AG09319 (cell line): ENCODE measurements at regions not wholly inside any gene's neighbourhood (a gene's known extent, or its start where the extent isn't known, plus 50 kb on each side); places are given as distances from the start of the nearest gene placed in this dataset.
A peak's percentile ranks its signal among the peaks of the same experiment; 100 is the strongest.

Experiments
- DNase-seq: peaks from one replicate; pipeline ENCODE4 v3.0.0-alpha.2; 2010; ENCODE audit warnings: low read depth; ENCODE audit errors: extremely low read depth
- CTCF ChIP-seq: IDR thresholded peaks from 2 replicates; pipeline ENCODE4 v1.5.1; 2011; ENCODE audit warnings: low read depth, mild to moderate bottlenecking, inconsistent platforms, low read length, moderate library complexity

GRCh38 chr6:151172751-151173150 lies 67.0 kb upstream of the AKAP12 start:
- no peak for DNase-seq

DNA sequence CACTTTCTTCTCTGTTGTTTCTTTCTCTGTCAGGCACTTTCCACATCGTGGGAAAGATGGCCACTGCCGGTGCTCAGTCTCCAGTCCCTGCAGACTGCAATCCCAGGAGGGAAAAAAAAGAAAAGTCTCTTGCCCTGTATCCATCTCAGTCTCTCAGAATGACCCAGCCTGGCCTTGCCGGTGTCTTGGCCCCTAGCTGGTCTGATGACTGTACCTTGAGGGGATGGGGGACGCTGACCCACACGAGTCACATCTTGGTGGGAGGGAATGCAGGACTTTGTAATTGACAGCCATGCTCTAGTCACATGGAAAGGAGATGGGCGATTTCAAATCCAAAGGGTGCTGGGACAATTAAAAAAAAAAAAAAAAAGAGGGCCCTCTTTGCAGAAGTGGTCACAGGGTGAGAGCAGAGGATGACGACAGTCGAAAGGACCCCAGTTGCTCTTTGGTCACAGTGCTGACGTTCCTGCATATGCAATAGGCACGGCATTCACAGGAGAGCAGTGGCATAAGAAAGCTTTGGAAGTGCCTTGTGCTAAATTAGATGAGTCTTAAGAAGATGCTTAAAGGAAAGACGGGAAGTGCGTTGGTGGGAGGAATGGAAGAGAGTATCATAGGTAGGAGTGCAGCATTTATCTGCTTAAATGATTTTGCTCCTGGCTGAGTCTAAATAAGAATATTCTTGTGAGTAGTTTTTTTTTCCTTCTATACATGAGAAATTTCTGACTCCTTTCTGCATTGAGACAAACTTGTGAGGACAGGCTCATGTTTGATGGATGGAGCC lies 63.9 kb upstream of the AKAP12 start:
- TF ChIP-seq CTCF, result no peak
- DNase-seq, result no peak

More at GRCh38 chr6:151172751-151173150, 67.0 kb upstream of the AKAP12 start:
- TF ChIP-seq CTCF, result no peak

DNA sequence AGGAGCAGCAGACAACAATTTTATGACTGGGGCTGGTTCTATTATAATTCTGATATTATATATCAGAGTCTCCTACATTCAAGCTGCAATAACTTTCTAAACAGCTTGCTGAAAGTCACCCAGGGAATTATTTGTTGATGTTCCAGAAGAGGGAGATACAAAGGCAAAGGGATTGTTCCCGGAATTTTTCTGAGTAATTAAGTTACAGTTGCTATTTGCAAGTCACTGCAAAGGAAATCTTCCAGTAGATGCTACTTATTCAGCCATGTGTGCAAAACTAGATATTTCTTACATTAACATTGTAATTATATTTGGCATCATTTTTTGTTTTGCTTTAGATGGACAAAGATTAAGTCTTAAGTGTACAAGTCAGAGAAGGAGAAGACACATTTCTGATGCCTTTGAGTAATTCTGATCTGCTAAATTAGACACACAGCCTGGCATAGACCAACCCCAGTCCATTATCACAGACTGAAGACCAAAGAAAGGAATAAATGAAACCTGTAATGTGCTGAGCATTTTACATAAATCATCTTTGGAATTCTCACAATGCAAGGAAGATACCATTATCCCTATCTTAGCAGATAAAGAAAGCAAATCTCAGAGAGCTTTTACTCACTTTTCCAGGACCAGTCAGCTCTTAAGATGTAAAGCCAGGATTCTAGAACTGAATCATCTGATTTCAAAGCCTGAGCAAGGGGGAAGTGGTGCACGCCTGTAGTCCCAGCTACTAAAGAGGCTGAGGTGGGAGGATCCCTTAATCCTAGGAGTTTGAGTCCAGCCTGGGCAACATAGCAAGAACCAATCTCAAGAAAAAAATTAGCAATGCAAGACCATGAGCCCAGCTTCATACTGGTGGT lies 62.6 kb upstream of the AKAP12 start:
- no peak; the same call in 1 of the 2 replicates for TF ChIP-seq CTCF
- DNase-seq, result no peak

DNA sequence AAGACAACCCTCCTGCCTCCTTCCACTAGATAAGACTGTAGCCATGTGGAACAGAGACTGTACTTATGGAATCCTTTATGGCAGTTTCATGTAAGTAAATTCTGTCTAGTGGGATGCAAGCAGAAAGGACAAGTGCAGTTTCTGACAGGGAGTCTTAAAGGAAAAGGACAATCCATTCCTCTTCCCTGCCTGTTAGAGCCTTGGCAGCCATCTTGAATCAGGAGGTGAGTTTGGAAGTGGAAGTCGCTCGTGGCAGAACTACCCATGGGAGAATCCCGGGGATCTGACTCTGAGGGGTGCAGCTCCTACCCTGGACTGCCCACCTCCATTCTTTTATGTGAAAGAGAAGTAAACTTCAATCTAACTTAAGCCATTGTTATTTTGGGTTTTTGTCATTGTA lies 61.4 kb upstream of the AKAP12 start:
- DNase-seq, result no peak
- TF ChIP-seq CTCF, result no peak

GRCh38 chr6:151179321-151179720 lies 60.4 kb upstream of the AKAP12 start:
- no peak for TF ChIP-seq CTCF
- peak; percentile 73 for DNase-seq

DNA sequence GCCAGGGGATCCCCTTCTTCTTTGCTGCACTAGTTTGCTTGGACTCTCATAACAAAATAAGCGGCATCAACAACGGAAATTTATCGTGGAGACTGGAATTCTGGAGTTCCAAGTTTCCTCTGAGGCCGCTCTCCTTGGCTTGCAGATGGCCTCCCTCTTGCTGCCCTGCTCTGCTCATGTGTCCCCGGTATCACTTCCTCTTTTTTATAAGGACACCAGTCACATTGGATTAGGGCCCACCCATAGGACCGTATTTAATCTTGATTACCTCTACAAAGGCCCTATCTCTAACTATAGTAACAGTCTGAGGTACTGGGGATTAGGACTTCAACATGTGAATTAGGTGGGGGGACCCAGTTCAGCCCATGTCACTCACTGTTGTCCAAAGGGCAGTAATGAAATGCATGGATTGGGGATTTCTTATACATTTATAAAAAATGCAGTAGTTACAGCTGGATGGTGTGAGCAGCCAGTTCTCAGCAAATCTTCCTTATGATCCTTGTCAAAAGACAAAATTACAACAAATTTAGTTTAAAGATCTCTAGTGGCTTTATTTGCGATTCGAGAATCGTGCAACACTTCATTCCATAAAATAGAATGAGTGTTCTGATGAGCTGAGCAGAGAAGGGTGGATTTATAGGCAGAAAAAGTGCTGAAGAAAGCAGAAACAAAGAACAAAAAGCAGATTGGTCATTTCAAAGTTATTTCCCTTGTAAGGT lies 59.3 kb upstream of the AKAP12 start:
- TF ChIP-seq CTCF, result no peak
- no peak for DNase-seq
